Vagina (tissue), 2 donors: ENCODE measurements at regions not wholly inside any gene's neighbourhood (a gene's known extent, or its start where the extent isn't known, plus 50 kb on each side); places are given as distances from the start of the nearest gene placed in this dataset.

ENCODE experiments used
- POLR2A ChIP-seq, 2 donors: fragments of 450-650 bp; IDR thresholded peaks; one replicate each; pipeline ENCODE4 v1.6.1; 2017; ENCODE audit warnings: antibody characterized with exemption in 2 of 2, mild to moderate bottlenecking in 2 of 2, moderate library complexity in 2 of 2
- POLR2AphosphoS5 ChIP-seq, 2 donors: sonication (generic); formaldehyde crosslinking; IDR thresholded peaks; one replicate each; pipeline ENCODE4 v1.9.0; 2017; ENCODE audit warnings: antibody characterized with exemption in 2 of 2, mild to moderate bottlenecking in 2 of 2, low read depth in 1 of 2; ENCODE audit not compliant: insufficient read depth in 1 of 2
- TF ChIP-seq, protein P1 (sequence below), 3 experiments: fragments of 450-650 bp in 2 of 3; fragments of 200-600 bp in 1 of 3; sonication (generic) in 1 of 3; IDR thresholded peaks; one replicate each; pipeline ENCODE4 v1.5.1; 2017 to 2019; ENCODE audit warnings: antibody characterized with exemption in 3 of 3, mild to moderate bottlenecking in 2 of 3, moderate library complexity in 2 of 3

DNA sequence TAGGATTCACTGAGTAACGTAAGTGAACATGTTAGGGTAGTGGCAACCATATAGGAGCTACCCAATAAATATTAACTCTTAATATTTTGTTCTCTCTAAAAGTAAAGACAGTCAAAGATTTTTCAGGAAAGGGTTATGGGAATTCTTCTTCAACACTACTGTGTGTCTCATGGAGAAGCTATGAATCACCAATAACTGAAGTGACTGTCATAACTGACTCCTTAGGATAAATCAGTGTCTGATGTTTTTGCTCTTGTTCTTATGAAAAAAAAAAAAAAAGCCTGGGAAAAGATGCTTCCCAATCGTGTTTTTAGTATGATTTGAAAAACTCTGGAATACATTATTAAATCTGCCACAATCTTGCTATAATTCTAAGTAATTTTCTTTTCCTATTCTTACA lies 111.2 kb upstream of the CEP126 start:
- TF ChIP-seq POLR2AphosphoS5 (IDR thresholded peaks at IDR 0.05; ENCODE audit: insufficient read depth in 1 of 2, low read depth in 1 of 2) (no peak), POLR2A (IDR thresholded peaks at IDR 0.05) (no peak)
- TF ChIP-seq, protein P1, sequence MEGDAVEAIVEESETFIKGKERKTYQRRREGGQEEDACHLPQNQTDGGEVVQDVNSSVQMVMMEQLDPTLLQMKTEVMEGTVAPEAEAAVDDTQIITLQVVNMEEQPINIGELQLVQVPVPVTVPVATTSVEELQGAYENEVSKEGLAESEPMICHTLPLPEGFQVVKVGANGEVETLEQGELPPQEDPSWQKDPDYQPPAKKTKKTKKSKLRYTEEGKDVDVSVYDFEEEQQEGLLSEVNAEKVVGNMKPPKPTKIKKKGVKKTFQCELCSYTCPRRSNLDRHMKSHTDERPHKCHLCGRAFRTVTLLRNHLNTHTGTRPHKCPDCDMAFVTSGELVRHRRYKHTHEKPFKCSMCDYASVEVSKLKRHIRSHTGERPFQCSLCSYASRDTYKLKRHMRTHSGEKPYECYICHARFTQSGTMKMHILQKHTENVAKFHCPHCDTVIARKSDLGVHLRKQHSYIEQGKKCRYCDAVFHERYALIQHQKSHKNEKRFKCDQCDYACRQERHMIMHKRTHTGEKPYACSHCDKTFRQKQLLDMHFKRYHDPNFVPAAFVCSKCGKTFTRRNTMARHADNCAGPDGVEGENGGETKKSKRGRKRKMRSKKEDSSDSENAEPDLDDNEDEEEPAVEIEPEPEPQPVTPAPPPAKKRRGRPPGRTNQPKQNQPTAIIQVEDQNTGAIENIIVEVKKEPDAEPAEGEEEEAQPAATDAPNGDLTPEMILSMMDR (IDR thresholded peaks at IDR 0.05) = no peak
